ENCODE measurements at regions not wholly inside any gene's neighbourhood (a gene's known extent, or its start where the extent isn't known, plus 50 kb on each side); places are given as distances from the start of the nearest gene placed in this dataset.
"Not testable (repeated sequence)": the region's sequence is repeated elsewhere in the genome, so short reads cannot be mapped to it uniquely, and the experiment has no call there.

GRCh38 chr1:168490306-168490705 is 53.5 kb downstream of the XCL2 start:
- ChIA-PET CTCF (no interaction called here), POLR2A (no interaction called here)

GRCh38 chr1:168488138-168488537 is 55.7 kb downstream of the XCL2 start:
- POLR2A ChIA-PET: no interaction called here
- CTCF ChIA-PET: interaction anchor here (0.7 kb wide), 1 partner anchor 103 kb away, joined by 3 read pairs; no protein-coding TSS in a partner anchor

- CTCF ChIA-PET: not testable (repeated sequence)
These were observed 57.0 kb downstream of the XCL2 start for GRCh38 chr1:168486820-168487219.

GRCh38 chr1:168485048-168485447 is 58.7 kb downstream of the XCL2 start:
- CTCF ChIA-PET: no interaction called here
- POLR2A ChIA-PET: no interaction called here

More at GRCh38 chr1:168486820-168487219, 57.0 kb downstream of the XCL2 start:
- POLR2A ChIA-PET: interaction anchor here (0.6 kb wide), 1 partner anchor 67 kb away, joined by 3 read pairs; no protein-coding TSS in a partner anchor

GRCh38 chr1:168484083-168484482 is 59.7 kb downstream of the XCL2 start:
- CTCF ChIA-PET: no interaction called here

GRCh38 chr1:168483539-168483938 is 60.3 kb downstream of the XCL2 start:
- ChIA-PET CTCF (no interaction called here), POLR2A (no interaction called here)

More at GRCh38 chr1:168484083-168484482, 59.7 kb downstream of the XCL2 start:
- POLR2A ChIA-PET: no interaction called here

- ChIA-PET CTCF (no interaction called here), POLR2A (no interaction called here)
These were observed 61.7 kb downstream of the XCL2 start for GRCh38 chr1:168482106-168482505.

- POLR2A ChIA-PET: no interaction called here
These were observed 62.2 kb downstream of the XCL2 start for GRCh38 chr1:168481586-168481985.

GRCh38 chr1:168480997-168481396 is 62.8 kb downstream of the XCL2 start:
- ChIA-PET CTCF (interaction anchor here (1.3 kb wide), 1 partner anchor 11 kb away, joined by 4 read pairs; no protein-coding TSS in a partner anchor), POLR2A (no interaction called here)

More at GRCh38 chr1:168481586-168481985, 62.2 kb downstream of the XCL2 start:
- CTCF ChIA-PET: no interaction called here

GRCh38 chr1:168477792-168478191 is 66.0 kb downstream of the XCL2 start:
- POLR2A ChIA-PET: no interaction called here
- CTCF ChIA-PET: no interaction called here

- CTCF ChIA-PET: no interaction called here
- POLR2A ChIA-PET: no interaction called here
These were observed 67.0 kb downstream of the XCL2 start for GRCh38 chr1:168476588-168477385.

- ChIA-PET CTCF (no interaction called here), POLR2A (no interaction called here)
These were observed 69.5 kb downstream of the XCL2 start for GRCh38 chr1:168474322-168474721.

- CTCF ChIA-PET: no interaction called here
- POLR2A ChIA-PET: no interaction called here
These were observed 70.7 kb downstream of the XCL2 start for GRCh38 chr1:168473126-168473525.

- CTCF ChIA-PET: no interaction called here
- POLR2A ChIA-PET: no interaction called here
These were observed 71.6 kb downstream of the XCL2 start for GRCh38 chr1:168472223-168472622.

- POLR2A ChIA-PET: interaction anchor here (0.8 kb wide), 1 partner anchor 43 kb away, joined by 4 read pairs; no protein-coding TSS in a partner anchor
These were observed 72.8 kb downstream of the XCL2 start for GRCh38 chr1:168470901-168471431.

GRCh38 chr1:168469690-168470089 is 74.1 kb downstream of the XCL2 start:
- POLR2A ChIA-PET: no interaction called here

More at GRCh38 chr1:168470901-168471431, 72.8 kb downstream of the XCL2 start:
- CTCF ChIA-PET: no interaction called here

GRCh38 chr1:168468822-168469221 is 75.0 kb downstream of the XCL2 start:
- ChIA-PET POLR2A (no interaction called here), CTCF (interaction anchor here (0.9 to 1.7 kb wide), 3 partner anchors 12 to 126 kb away, joined by 4 to 9 read pairs (median 4); no protein-coding TSS in a partner anchor)

More at GRCh38 chr1:168469690-168470089, 74.1 kb downstream of the XCL2 start:
- CTCF ChIA-PET: interaction anchor here (0.6 to 1.7 kb wide), 4 partner anchors 11 to 127 kb away, joined by 3 to 9 read pairs (median 4); no protein-coding TSS in a partner anchor

GRCh38 chr1:168468042-168468809 is 75.6 kb downstream of the XCL2 start:
- POLR2A ChIA-PET: no interaction called here
- CTCF ChIA-PET: interaction anchor here (0.9 to 1.7 kb wide), 3 partner anchors 27 to 125 kb away, joined by 3 to 9 read pairs (median 4); no protein-coding TSS in a partner anchor

- ChIA-PET CTCF (interaction anchor here (1.1 to 1.5 kb wide), 2 partner anchors 28 to 124 kb away, joined by 3 read pairs; no protein-coding TSS in a partner anchor), POLR2A (no interaction called here)
These were observed 76.3 kb downstream of the XCL2 start for GRCh38 chr1:168467452-168467851.

GRCh38 chr1:168466714-168467131 is 77.1 kb downstream of the XCL2 start:
- ChIA-PET POLR2A (no interaction called here), CTCF (interaction anchor here (1.0 to 1.5 kb wide), 3 partner anchors 27 to 124 kb away, joined by 3 to 4 read pairs (median 3); no protein-coding TSS in a partner anchor)

Measured in activated CD8-positive, alpha-beta memory T cell treated with anti-CD3 and anti-CD28 coated beads for 36 hours (primary cell).